ENCODE measurements at regions not wholly inside any gene's neighbourhood (a gene's known extent, or its start where the extent isn't known, plus 50 kb on each side); places are given as distances from the start of the nearest gene placed in this dataset.

- TF ChIP-seq EZH2 (IDR thresholded peaks at IDR 0.05; ENCODE audit: borderline replicate concordance, insufficient read depth, low read depth, low read length, poor library complexity, severe bottlenecking) (no peak), CTCF (IDR thresholded peaks at IDR 0.05) (no peak)
Observed at GRCh38 chr21:27493542-27493941, 526.7 kb upstream of the ADAMTS5 start.
